Mesendoderm (in vitro differentiated cells): ENCODE measurements at regions not wholly inside any gene's neighbourhood (a gene's known extent, or its start where the extent isn't known, plus 50 kb on each side); places are given as distances from the start of the nearest gene placed in this dataset.

Experiments
- DNase-seq: peaks from one replicate; pipeline ENCODE4 v3.0.0; 2013
- H2AK5ac ChIP-seq: 2 replicates; pipeline ENCODE4 v1.6.1; 2013; ENCODE audit warnings: low read length, inconsistent platforms
- H2BK120ac ChIP-seq: 2 replicates; pipeline ENCODE4 v1.6.1; 2013; ENCODE audit warnings: low read depth, mild to moderate bottlenecking, low read length, moderate library complexity, mixed read lengths
- H2BK15ac ChIP-seq: replicated peaks from 2 replicates; pipeline ENCODE4 v1.6.1; 2013; ENCODE audit warnings: low read depth, mild to moderate bottlenecking, moderate library complexity
- H2BK5ac ChIP-seq: 2 replicates; pipeline ENCODE4 v1.6.1; 2013; ENCODE audit warnings: low read length, inconsistent platforms
- H3K18ac ChIP-seq: 2 replicates; pipeline ENCODE4 v1.6.1; 2013; ENCODE audit warnings: mild to moderate bottlenecking, low read length, mixed read lengths
- H3K23ac ChIP-seq: one replicate; pipeline ENCODE4 v1.6.1; 2013; ENCODE audit warnings: low read length
- H3K27ac ChIP-seq: 2 replicates; pipeline ENCODE4 v1.5.1; 2013; ENCODE audit warnings: low read depth, mild to moderate bottlenecking, inconsistent platforms, low read length, moderate library complexity
- H3K27me3 ChIP-seq: 2 replicates; pipeline ENCODE4 v1.6.1; 2013; ENCODE audit warnings: low read length, control low read depth, mild to moderate bottlenecking, inconsistent platforms; ENCODE audit not compliant: insufficient read depth, poor library complexity
- H3K36me3 ChIP-seq: 2 replicates; pipeline ENCODE4 v1.6.1; 2013; ENCODE audit warnings: low read length, inconsistent platforms; ENCODE audit not compliant: control insufficient read depth, insufficient read depth
- H3K4ac ChIP-seq: one replicate; pipeline ENCODE4 v1.6.1; 2013; ENCODE audit warnings: low read depth, mild to moderate bottlenecking, low read length, moderate library complexity
- H3K4me1 ChIP-seq: 2 replicates; pipeline ENCODE4 v1.6.1; 2013; ENCODE audit warnings: low read depth, low read length, inconsistent platforms; ENCODE audit not compliant: control insufficient read depth
- H3K4me2 ChIP-seq: 2 replicates; pipeline ENCODE4 v1.6.1; 2013; ENCODE audit warnings: low read length
- H3K4me3 ChIP-seq: 2 replicates; pipeline ENCODE4 v1.5.1; 2013; ENCODE audit warnings: mild to moderate bottlenecking, low read length
- H3K56ac ChIP-seq: one replicate; pipeline ENCODE4 v1.6.1; 2013; ENCODE audit warnings: low read length
- H3K79me1 ChIP-seq: 2 replicates; pipeline ENCODE4 v1.6.1; 2013; ENCODE audit warnings: low read length, inconsistent platforms
- H3K79me2 ChIP-seq: 2 replicates; pipeline ENCODE4 v1.6.1; 2013; ENCODE audit warnings: mild to moderate bottlenecking, low read length; ENCODE audit not compliant: control insufficient read depth, insufficient read depth
- H3K9ac ChIP-seq: 2 replicates; pipeline ENCODE4 v1.6.1; 2013; ENCODE audit warnings: low read length, inconsistent platforms
- H4K5ac ChIP-seq: one replicate; pipeline ENCODE4 v1.6.1; 2013; ENCODE audit warnings: low read length
- H4K8ac ChIP-seq: one replicate; pipeline ENCODE4 v1.6.1; 2013; ENCODE audit warnings: low read depth, mild to moderate bottlenecking, control low read depth, low read length, moderate library complexity
- WGBS: extraction: QIAGEN DNeasy Blood & Tissue Kit; methylation state at CpG from one replicate; pipeline ENCODE4 v1.1.7; 2013; ENCODE audit warnings: low lambda C conversion rate, missing lambda C conversion rate; ENCODE audit not compliant: insufficient coverage; ENCODE audit errors: extremely low coverage; 5-methylcytosine and 5-hydroxymethylcytosine counted together

DNA sequence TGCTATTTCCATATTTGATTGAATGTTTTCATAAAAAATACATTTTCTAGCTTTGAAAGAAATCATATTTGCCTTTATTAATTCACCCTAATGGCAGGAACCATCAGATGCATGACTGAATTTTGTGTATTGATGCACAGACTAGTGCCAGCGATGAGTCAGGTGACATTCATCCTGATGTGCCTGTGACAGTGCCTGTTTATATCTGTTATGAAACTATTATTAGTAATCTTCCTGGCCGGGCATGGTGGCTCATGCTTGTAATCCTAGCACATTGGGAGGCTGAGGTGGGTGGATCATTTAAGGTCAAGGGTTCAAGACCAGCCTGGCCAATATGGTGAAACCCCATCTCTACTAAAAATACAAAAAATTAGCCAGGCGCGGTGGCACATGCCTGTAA, 170.0 kb downstream of the TSN start:
- Histone ChIP-seq H3K36me3 (no peaks in the 10 kb centered on the region), H3K9ac (no peak overlapping the region), H3K23ac (no peak overlapping the region), H3K79me1 (no peaks in the 10 kb centered on the region), H3K56ac (no peak overlapping the region), H4K5ac (no peak overlapping the region), H3K4ac (no peak overlapping the region), H4K8ac (no peak overlapping the region), H3K18ac (no peak overlapping the region), H3K4me1 (no peaks in the 10 kb centered on the region), H3K4me2 (no peak overlapping the region), H2BK15ac (no peak overlapping the region), H2BK5ac (no peak overlapping the region), H2BK120ac (no peak overlapping the region), H3K27ac (no peak overlapping the region), H3K27me3 (no peaks in the 10 kb centered on the region), H3K4me3 (no peak overlapping the region), H2AK5ac (no peak overlapping the region), H3K79me2 (no peaks in the 10 kb centered on the region)
- no peak for DNase-seq
- no CpG with 5 or more reads among the region's 4 CpGs for WGBS

DNA sequence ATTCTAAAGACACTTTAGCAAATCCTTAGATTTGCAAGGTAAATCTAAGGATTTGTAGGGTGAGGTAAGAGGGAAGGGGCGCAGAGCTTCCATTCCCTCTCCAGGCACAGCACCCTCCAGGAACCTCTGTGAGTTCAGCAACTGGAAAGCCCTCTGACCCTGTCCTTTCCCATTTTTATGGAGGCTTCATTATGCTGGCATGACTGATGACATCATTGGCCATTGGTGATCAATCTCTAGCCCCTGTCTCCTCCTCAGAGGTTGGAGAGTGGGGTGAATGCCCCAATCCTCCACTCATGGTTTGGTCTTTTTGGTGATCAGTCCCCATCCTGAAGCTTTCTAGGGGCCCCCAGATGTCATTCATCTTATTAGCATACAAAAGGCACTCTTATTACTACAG, 187.8 kb downstream of the TSN start:
- H3K79me1 ChIP-seq: no peaks in the 10 kb centered on the region
- no peak overlapping the region for H3K23ac ChIP-seq
- WGBS: no CpG with 5 or more reads among the region's 1 CpG
- H2BK120ac ChIP-seq: no peak overlapping the region
- H3K18ac ChIP-seq: no peak overlapping the region
- H3K4me1 ChIP-seq: no peaks in the 10 kb centered on the region
- H4K8ac ChIP-seq: no peak overlapping the region
- no peak for DNase-seq
- H3K79me2 ChIP-seq: no peaks in the 10 kb centered on the region
- H3K27me3 ChIP-seq: no peaks in the 10 kb centered on the region
- no peak overlapping the region for H3K27ac ChIP-seq
- H2BK5ac ChIP-seq: no peak overlapping the region
- H3K9ac ChIP-seq: no peak overlapping the region
- H3K4ac ChIP-seq: no peak overlapping the region
- no peak overlapping the region for H2BK15ac ChIP-seq
- no peak overlapping the region for H4K5ac ChIP-seq
- H3K4me3 ChIP-seq: no peak overlapping the region
- H3K56ac ChIP-seq: no peak overlapping the region
- no peak overlapping the region for H2AK5ac ChIP-seq
- H3K4me2 ChIP-seq: no peak overlapping the region
- no peaks in the 10 kb centered on the region for H3K36me3 ChIP-seq

DNA sequence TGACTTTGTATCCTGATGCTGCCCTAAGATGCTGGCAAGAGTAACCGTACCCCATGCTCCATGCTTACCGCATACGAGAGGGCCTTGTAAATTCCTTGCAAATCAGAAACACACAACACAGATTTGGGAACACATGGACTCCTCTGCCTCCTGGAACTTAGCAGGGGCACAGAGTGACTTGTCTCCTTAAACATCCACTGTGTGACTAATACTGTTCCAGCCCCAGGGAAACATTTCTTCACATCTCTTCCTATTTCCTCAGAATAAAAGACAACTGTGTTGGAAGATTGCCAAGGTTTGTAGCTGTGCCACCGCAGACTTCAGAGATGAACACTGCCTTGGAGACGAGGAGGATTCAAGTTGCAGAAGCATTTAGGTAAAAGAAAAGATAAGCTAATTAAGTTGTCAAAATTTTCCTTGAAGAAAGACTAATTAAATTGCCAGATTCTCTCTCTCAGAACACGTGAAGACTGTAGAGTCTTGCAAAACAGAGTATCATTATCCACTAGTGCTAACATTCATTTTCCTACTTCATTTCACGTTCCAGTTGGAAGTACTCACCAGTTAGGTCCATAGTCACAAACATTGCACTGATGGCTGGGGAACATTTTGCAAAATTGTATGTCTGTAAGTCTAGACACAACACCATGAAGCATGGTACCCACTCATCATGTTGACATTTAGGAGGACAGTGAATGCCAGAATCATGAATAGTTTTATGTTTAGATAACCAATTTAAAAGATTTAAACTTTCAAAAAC, 188.8 kb downstream of the TSN start:
- no CpG with 5 or more reads among the region's 7 CpGs for WGBS
- no peak overlapping the region for H3K27ac ChIP-seq

DNA sequence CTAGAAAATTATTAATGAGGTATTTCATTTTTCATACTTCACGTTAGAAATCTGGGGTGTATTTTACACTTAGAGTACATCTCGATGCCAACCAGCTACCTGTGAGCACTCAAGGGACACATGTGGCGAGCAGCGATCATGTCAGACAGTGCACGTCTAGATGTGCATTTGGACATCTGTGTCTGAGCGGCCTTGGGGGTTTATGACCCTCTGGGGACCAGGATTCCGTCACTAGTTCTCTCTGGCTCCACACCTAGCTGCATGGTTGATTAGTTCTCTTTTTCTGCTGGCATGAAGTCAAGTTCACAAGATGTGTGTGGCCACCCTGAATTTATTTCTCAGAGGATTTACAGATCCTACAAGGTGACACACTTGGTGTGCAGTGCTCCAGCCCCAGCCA, 192.2 kb downstream of the TSN start:
- H3K56ac ChIP-seq: no peak overlapping the region
- H3K4me3 ChIP-seq: no peak overlapping the region
- H3K27me3 ChIP-seq: no peaks in the 10 kb centered on the region
- no peak for DNase-seq
- H3K9ac ChIP-seq: no peak overlapping the region
- H3K4me2 ChIP-seq: no peak overlapping the region
- H3K23ac ChIP-seq: no peak overlapping the region
- H3K18ac ChIP-seq: no peak overlapping the region
- WGBS: no CpG with 5 or more reads among the region's 7 CpGs
- H3K79me2 ChIP-seq: no peaks in the 10 kb centered on the region
- no peak overlapping the region for H2BK120ac ChIP-seq
- H3K4ac ChIP-seq: no peak overlapping the region
- no peak overlapping the region for H4K8ac ChIP-seq
- H2BK5ac ChIP-seq: no peak overlapping the region
- H3K79me1 ChIP-seq: no peaks in the 10 kb centered on the region
- no peak overlapping the region for H2BK15ac ChIP-seq
- no peaks in the 10 kb centered on the region for H3K36me3 ChIP-seq
- H4K5ac ChIP-seq: no peak overlapping the region
- no peak overlapping the region for H3K27ac ChIP-seq
- no peak overlapping the region for H2AK5ac ChIP-seq
- H3K4me1 ChIP-seq: no peaks in the 10 kb centered on the region

More for the DNA sequence above, 188.8 kb downstream of the TSN start:
- Histone ChIP-seq H2BK120ac (no peak overlapping the region), H3K79me2 (no peaks in the 10 kb centered on the region), H3K27me3 (no peaks in the 10 kb centered on the region), H4K5ac (no peak overlapping the region), H3K79me1 (no peaks in the 10 kb centered on the region), H3K4me3 (no peak overlapping the region), H2AK5ac (no peak overlapping the region), H2BK5ac (no peak overlapping the region), H3K4me2 (no peak overlapping the region), H4K8ac (no peak overlapping the region), H2BK15ac (no peak overlapping the region), H3K18ac (no peak overlapping the region), H3K9ac (no peak overlapping the region), H3K4ac (no peak overlapping the region), H3K56ac (no peak overlapping the region), H3K36me3 (no peaks in the 10 kb centered on the region), H3K23ac (no peak overlapping the region), H3K4me1 (no peaks in the 10 kb centered on the region)
- DNase-seq: no peak

DNA sequence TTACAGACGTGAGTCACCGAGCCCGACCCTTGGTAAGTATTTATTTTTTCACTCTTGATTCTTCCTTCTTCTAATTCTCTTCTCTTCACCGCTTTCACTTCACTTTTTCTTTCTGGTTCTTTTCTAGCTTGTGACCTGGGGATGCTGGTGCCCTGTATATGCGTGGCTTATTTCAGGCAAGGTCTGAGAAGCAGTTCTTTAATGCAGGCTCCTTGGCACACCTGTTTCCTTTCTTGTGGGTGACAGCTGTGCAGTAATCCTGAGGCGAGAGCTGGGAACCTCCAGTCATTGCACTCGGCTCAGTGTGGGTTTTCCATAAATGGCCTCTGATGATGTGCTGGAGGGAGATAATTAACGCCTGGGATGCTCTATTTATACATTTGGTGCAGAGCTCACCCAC, 193.8 kb downstream of the TSN start:
- no peak overlapping the region for H2BK15ac ChIP-seq
- H3K4me2 ChIP-seq: no peak overlapping the region
- no peak overlapping the region for H2BK120ac ChIP-seq
- no peaks in the 10 kb centered on the region for H3K4me1 ChIP-seq
- no peak for DNase-seq
- no peak overlapping the region for H4K8ac ChIP-seq
- no peaks in the 10 kb centered on the region for H3K36me3 ChIP-seq
- H2BK5ac ChIP-seq: no peak overlapping the region
- H4K5ac ChIP-seq: no peak overlapping the region
- no peak overlapping the region for H3K23ac ChIP-seq
- H3K4me3 ChIP-seq: no peak overlapping the region
- H3K27ac ChIP-seq: no peak overlapping the region
- no peak overlapping the region for H3K18ac ChIP-seq
- no CpG with 5 or more reads among the region's 8 CpGs for WGBS
- no peak overlapping the region for H3K56ac ChIP-seq
- H3K79me1 ChIP-seq: no peaks in the 10 kb centered on the region
- no peak overlapping the region for H2AK5ac ChIP-seq
- H3K27me3 ChIP-seq: no peaks in the 10 kb centered on the region
- no peak overlapping the region for H3K4ac ChIP-seq
- H3K79me2 ChIP-seq: no peaks in the 10 kb centered on the region
- H3K9ac ChIP-seq: no peak overlapping the region

DNA sequence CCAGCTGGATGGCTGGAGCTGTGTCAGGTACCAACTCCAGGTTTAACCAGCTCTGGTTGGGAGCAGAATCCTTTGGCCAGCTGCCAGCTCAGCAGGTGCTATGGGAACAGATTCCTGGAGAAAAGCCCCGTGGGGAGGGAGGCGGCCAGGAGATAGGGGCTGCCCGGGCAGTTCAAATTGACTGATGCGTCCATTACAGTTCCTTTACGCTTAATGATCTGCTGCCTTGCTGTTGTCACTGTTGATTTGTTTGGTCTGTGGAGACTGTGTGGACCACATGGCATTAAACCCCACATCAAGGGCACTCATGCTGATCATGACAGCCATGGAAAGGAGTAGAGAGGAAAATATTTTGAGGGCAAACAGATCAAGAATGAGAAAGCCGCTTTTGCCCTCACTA, 200.0 kb downstream of the TSN start:
- Histone ChIP-seq H3K23ac (no peak overlapping the region), H3K36me3 (no peaks in the 10 kb centered on the region), H3K79me1 (no peaks in the 10 kb centered on the region), H3K4me1 (no peaks in the 10 kb centered on the region), H3K56ac (no peak overlapping the region), H2BK5ac (no peak overlapping the region), H3K4me3 (no peak overlapping the region), H4K8ac (no peak overlapping the region), H3K18ac (no peak overlapping the region), H2AK5ac (no peak overlapping the region), H3K27me3 (no peaks in the 10 kb centered on the region), H2BK120ac (no peak overlapping the region), H4K5ac (no peak overlapping the region), H3K79me2 (no peaks in the 10 kb centered on the region), H2BK15ac (no peak overlapping the region), H3K27ac (no peak overlapping the region), H3K9ac (no peak overlapping the region), H3K4ac (no peak overlapping the region), H3K4me2 (no peak overlapping the region)
- WGBS: no CpG with 5 or more reads among the region's 6 CpGs
- no peak for DNase-seq
